SK-N-SH (cell line): ENCODE measurements at regions not wholly inside any gene's neighbourhood (a gene's known extent, or its start where the extent isn't known, plus 50 kb on each side); places are given as distances from the start of the nearest gene placed in this dataset.
A peak's percentile ranks its signal among the peaks of the same experiment; 100 is the strongest.
"Not testable (repeated sequence)": the region's sequence is repeated elsewhere in the genome, so short reads cannot be mapped to it uniquely, and the experiment has no call there.

Experiments
- CTCF ChIA-PET: fragments of 300-600, 350-600 bp; formaldehyde crosslinking; extraction: SDS; loops from one replicate; lab custom pipeline; 2021; lab: Yijun Ruan, JAX
- POLR2A ChIA-PET: fragments of 350-600 bp; sonication (Branson Sonifier 250); formaldehyde crosslinking; extraction: SDS; loops from one replicate; lab custom pipeline; 2020; ENCODE audit warnings: antibody characterized with exemption, inconsistent platforms; lab: Yijun Ruan, JAX
- DNase-seq: peaks from one replicate; pipeline ENCODE4 v3.0.0; 2012
- H2AFZ ChIP-seq: fragments of 200-600 bp; sonication (generic); 2 replicates; pipeline ENCODE4 v1.8.1; 2016; ENCODE audit warnings: antibody characterized with exemption, mild to moderate bottlenecking, low read depth
- H3F3A ChIP-seq: fragments of 200-600 bp; sonication (generic); replicated peaks from 2 replicates; pipeline ENCODE3; 2016; ENCODE audit warnings: antibody characterized with exemption, mild to moderate bottlenecking; ENCODE audit not compliant: insufficient read depth
- H3K27ac ChIP-seq, 2 experiments: fragments of 200-500 bp in 1 of 2; fragments of 200-600 bp in 1 of 2; sonication (Bioruptor generic) in 1 of 2; sonication (generic), shearing (Covaris generic) in 1 of 2; 2 replicates each; pipeline versions ENCODE4 v1.5.1 to v1.6.1; 2014 to 2016; ENCODE audit warnings: low read depth in 2 of 2, inconsistent platforms in 1 of 2, low read length in 1 of 2, mild to moderate bottlenecking in 1 of 2, mixed read lengths in 1 of 2
- H3K27me3 ChIP-seq: fragments of 200-600 bp; sonication (generic), shearing (Covaris generic); 2 replicates; pipeline ENCODE4 v1.6.1; 2016; ENCODE audit warnings: mixed run types; ENCODE audit not compliant: insufficient read depth
- H3K36me3 ChIP-seq, 2 experiments: fragments of 200-500 bp in 1 of 2; fragments of 200-600 bp in 1 of 2; sonication (Bioruptor generic) in 1 of 2; sonication (generic) in 1 of 2; replicated peaks in 1 of 2; 2 replicates each; pipeline versions ENCODE3 to v1.5.1; 2014 to 2016; ENCODE audit warnings: low read length in 1 of 2, mild to moderate bottlenecking in 1 of 2; ENCODE audit not compliant: insufficient read depth in 2 of 2, control insufficient read depth in 1 of 2
- H3K4me1 ChIP-seq, 2 experiments: fragments of 200-500 bp in 1 of 2; fragments of 200-600 bp in 1 of 2; sonication (Bioruptor generic) in 1 of 2; sonication (generic), shearing (Covaris generic) in 1 of 2; 2 replicates each; pipeline versions ENCODE4 v1.5.1 to v1.6.1; 2014 to 2016; ENCODE audit warnings: low read depth in 1 of 2, low read length in 1 of 2, mixed run types in 1 of 2; ENCODE audit not compliant: insufficient read depth in 2 of 2, control insufficient read depth in 1 of 2
- H3K4me2 ChIP-seq: fragments of 200-600 bp; sonication (generic), shearing (Covaris generic); 2 replicates; pipeline ENCODE4 v1.6.1; 2017; ENCODE audit warnings: mixed run types
- H3K4me3 ChIP-seq, 2 experiments: fragments of 200-500 bp in 1 of 2; fragments of 200-600 bp in 1 of 2; sonication (Bioruptor generic) in 1 of 2; sonication (generic), shearing (Covaris generic) in 1 of 2; 2 replicates each; pipeline versions ENCODE4 v1.5.1 to v1.8.1; 2014 to 2016; ENCODE audit warnings: low read depth in 2 of 2, inconsistent platforms in 1 of 2, low read length in 1 of 2, mild to moderate bottlenecking in 1 of 2, mixed read lengths in 1 of 2, moderate library complexity in 1 of 2
- H3K79me2 ChIP-seq: fragments of 200-600 bp; sonication (generic); 2 replicates; pipeline ENCODE4 v1.8.1; 2017; ENCODE audit warnings: mild to moderate bottlenecking; ENCODE audit not compliant: insufficient read depth
- H3K9ac ChIP-seq: fragments of 200-600 bp; sonication (generic); 2 replicates; pipeline ENCODE4 v1.6.1; 2017; ENCODE audit warnings: mixed run types
- H3K9me2 ChIP-seq: fragments of 200-600 bp; sonication (generic); 2 replicates; pipeline ENCODE4 v1.6.1; 2017; ENCODE audit warnings: mixed run types
- H3K9me3 ChIP-seq: fragments of 200-600 bp; sonication (generic); 2 replicates; pipeline ENCODE4 v1.6.1; 2017; ENCODE audit warnings: mixed run types, mild to moderate bottlenecking, moderate library complexity
- H4K20me1 ChIP-seq: fragments of 200-600 bp; sonication (generic); 2 replicates; pipeline ENCODE4 v1.6.1; 2017; ENCODE audit warnings: mild to moderate bottlenecking, mixed run types; ENCODE audit not compliant: insufficient read depth
- FOSL2 ChIP-seq: IDR thresholded peaks from 2 replicates; pipeline ENCODE4 v1.4.0; 2012; ENCODE audit warnings: low read depth, mild to moderate bottlenecking, moderate library complexity, borderline replicate concordance
- FOXJ3 ChIP-seq: sonication (generic); formaldehyde crosslinking; IDR thresholded peaks from 2 replicates; pipeline ENCODE4 v1.5.1; 2020; ENCODE audit warnings: mild to moderate bottlenecking, missing genetic modification reagents
- GABPA ChIP-seq: IDR thresholded peaks from 2 replicates; pipeline ENCODE4 v1.4.0; 2012; ENCODE audit warnings: low read depth, mild to moderate bottlenecking
- MAX ChIP-seq: IDR thresholded peaks from 2 replicates; pipeline ENCODE4 v1.4.0; 2012; ENCODE audit warnings: low read depth
- NFIC ChIP-seq: IDR thresholded peaks from 2 replicates; pipeline ENCODE4 v1.4.0; 2012; ENCODE audit warnings: borderline replicate concordance
- TCF12 ChIP-seq: IDR thresholded peaks from 2 replicates; pipeline ENCODE4 v1.4.0; 2012
- USF2 ChIP-seq: fragments of 150-350 bp; IDR thresholded peaks from 2 replicates; pipeline ENCODE4 v1.6.1; 2017; ENCODE audit warnings: antibody characterized with exemption, low read length, low read depth, borderline replicate concordance
- WGBS: methylation state at CpG from one replicate; pipeline ENCODE4 v1.1.6; 2017; ENCODE audit warnings: low lambda C conversion rate; 5-methylcytosine and 5-hydroxymethylcytosine counted together

- DNase-seq, H3K9me2 ChIP-seq, H3K4me1 ChIP-seq, H3K36me3 ChIP-seq, H3F3A ChIP-seq, H3K79me2 ChIP-seq, POLR2A ChIA-PET, H3K4me3 ChIP-seq, H3K27me3 ChIP-seq, H3K9me3 ChIP-seq, CTCF ChIA-PET, H4K20me1 ChIP-seq: not testable (repeated sequence)
- TF ChIP-seq FOSL2, result peak; percentile 30; the same call in 1 of the 2 replicates
- peak overlapping the region in 1 of 2 experiments; percentile 52; a peak in 2 of 4 replicates for H3K27ac ChIP-seq
- H3K4me2 ChIP-seq, result peak overlapping the region; percentile 58
- H3K9ac ChIP-seq, result 0 out of 2 replicates have a peak overlapping the region, but pooled peaks have one; percentile 11
- H2AFZ ChIP-seq, result peak overlapping the region; percentile 96
- 37% methylated on average over 8 of the region's 8 CpGs for WGBS
Measured at GRCh38 chr10:53029872-53030849, 257.6 kb upstream of the MBL2 start.

- ChIA-PET POLR2A (no interaction called here), CTCF (no interaction called here)
- Histone ChIP-seq H3K9ac (no peak overlapping the region), H3K9me3 (no peaks in the 10 kb centered on the region), H3F3A (peaks cover 8% of the 10 kb centered on the region), H3K4me2 (no peak overlapping the region), H2AFZ (peak overlapping the region; percentile 96), H4K20me1 (no peaks in the 10 kb centered on the region), H3K4me3 (no peak overlapping the region), H3K27me3 (no peaks in the 10 kb centered on the region), H3K27ac (no peak overlapping the region), H3K36me3 (no peaks in the 10 kb centered on the region), H3K79me2 (no peaks in the 10 kb centered on the region), H3K4me1 (peaks cover 0 to 9% of the 10 kb centered on the region in 2 experiments; a peak in 1 of 4 replicates), H3K9me2 (no peaks in the 10 kb centered on the region)
- WGBS, result 70% methylated on average over 9 of the region's 9 CpGs
- DNase-seq, result no peak
- TF ChIP-seq MAX, result no peak
- no peak for TF ChIP-seq TCF12
- TF ChIP-seq USF2, result no peak
- no peak for TF ChIP-seq GABPA
- TF ChIP-seq FOXJ3, result no peak
- no peak for TF ChIP-seq NFIC
Measured at GRCh38 chr10:53029449-53029848, 256.9 kb upstream of the MBL2 start.

GRCh38 chr10:53025765-53026164 lies 253.2 kb upstream of the MBL2 start:
- H3K79me2 ChIP-seq, H3K27me3 ChIP-seq, H3K4me3 ChIP-seq, H3K4me2 ChIP-seq, H3K4me1 ChIP-seq, H3K27ac ChIP-seq, POLR2A ChIA-PET, CTCF ChIA-PET, H4K20me1 ChIP-seq, H3K9ac ChIP-seq, H3K9me3 ChIP-seq, H3F3A ChIP-seq, H3K9me2 ChIP-seq, H3K36me3 ChIP-seq, DNase-seq: not testable (repeated sequence)
- WGBS, result 90% methylated on average over 6 of the region's 6 CpGs
- 0 out of 2 replicates have a peak overlapping the region, but pooled peaks have one; percentile 77 for H2AFZ ChIP-seq
